Body of pancreas (tissue), 4 donors: ENCODE measurements at regions not wholly inside any gene's neighbourhood (a gene's known extent, or its start where the extent isn't known, plus 50 kb on each side); places are given as distances from the start of the nearest gene placed in this dataset.

ENCODE experiments used
- CTCF ChIP-seq, 7 experiments: fragments of 450-650 bp in 4 of 7; fragments of 200-600 bp in 3 of 7; sonication (generic) in 3 of 7; IDR thresholded peaks; one replicate each; pipeline ENCODE4 v1.5.1; 2016 to 2019; ENCODE audit warnings: antibody characterized with exemption in 7 of 7
- POLR2A ChIP-seq, 3 donors: fragments of 450-650 bp; IDR thresholded peaks; one replicate each; pipeline ENCODE4 v1.6.1; 2016; ENCODE audit warnings: antibody characterized with exemption in 3 of 3, mild to moderate bottlenecking in 2 of 3

GRCh38 chr9:118455788-118456187 lies 751.6 kb downstream of the TLR4 start:
- TF ChIP-seq CTCF (IDR thresholded peaks at IDR 0.05), result no peak
- TF ChIP-seq POLR2A (IDR thresholded peaks at IDR 0.05), result no peak
